ENCODE measurements at regions not wholly inside any gene's neighbourhood (a gene's known extent, or its start where the extent isn't known, plus 50 kb on each side); places are given as distances from the start of the nearest gene placed in this dataset.
A peak's percentile ranks its signal among the peaks of the same experiment; 100 is the strongest.

DNA sequence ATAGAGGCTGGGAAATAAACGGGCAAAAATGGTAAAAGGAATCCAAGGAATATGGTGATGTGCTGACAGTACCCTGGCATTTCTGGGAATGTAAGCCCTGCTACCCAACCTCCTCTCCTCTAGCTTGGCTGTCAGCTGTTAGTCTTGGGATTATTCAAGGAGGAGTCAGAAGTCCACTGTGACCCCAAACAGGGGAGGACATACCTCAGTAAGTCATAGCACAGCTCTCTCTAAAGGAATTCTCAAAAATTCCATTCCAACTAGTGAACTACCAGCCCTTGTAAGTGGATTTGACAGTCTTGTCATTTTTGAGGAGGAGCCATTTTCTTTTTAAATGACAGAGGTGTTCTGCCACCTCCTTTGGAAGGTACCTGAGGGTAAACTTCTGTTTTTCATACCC lies 207.5 kb downstream of the PDCD6IP start (continued):
- TF ChIP-seq CBX5 (IDR thresholded peaks at IDR 0.05; ENCODE audit: low read depth) (no peak), YY1 (IDR thresholded peaks at IDR 0.05; ENCODE audit: low read depth, low read length) (no peak), MTA3 (IDR thresholded peaks at IDR 0.05; ENCODE audit: borderline replicate concordance, low read length) (no peak), MXI1 (IDR thresholded peaks at IDR 0.05; ENCODE audit: low read depth, low read length) (no peak), ZBTB33 (IDR thresholded peaks at IDR 0.05) (no peak), ZNF384 (IDR thresholded peaks at IDR 0.05; ENCODE audit: borderline replicate concordance, low read depth, low read length) (no peak), KDM1A (IDR thresholded peaks at IDR 0.05; ENCODE audit: borderline replicate concordance) (no peak)
- TF ChIP-seq, protein P1, sequence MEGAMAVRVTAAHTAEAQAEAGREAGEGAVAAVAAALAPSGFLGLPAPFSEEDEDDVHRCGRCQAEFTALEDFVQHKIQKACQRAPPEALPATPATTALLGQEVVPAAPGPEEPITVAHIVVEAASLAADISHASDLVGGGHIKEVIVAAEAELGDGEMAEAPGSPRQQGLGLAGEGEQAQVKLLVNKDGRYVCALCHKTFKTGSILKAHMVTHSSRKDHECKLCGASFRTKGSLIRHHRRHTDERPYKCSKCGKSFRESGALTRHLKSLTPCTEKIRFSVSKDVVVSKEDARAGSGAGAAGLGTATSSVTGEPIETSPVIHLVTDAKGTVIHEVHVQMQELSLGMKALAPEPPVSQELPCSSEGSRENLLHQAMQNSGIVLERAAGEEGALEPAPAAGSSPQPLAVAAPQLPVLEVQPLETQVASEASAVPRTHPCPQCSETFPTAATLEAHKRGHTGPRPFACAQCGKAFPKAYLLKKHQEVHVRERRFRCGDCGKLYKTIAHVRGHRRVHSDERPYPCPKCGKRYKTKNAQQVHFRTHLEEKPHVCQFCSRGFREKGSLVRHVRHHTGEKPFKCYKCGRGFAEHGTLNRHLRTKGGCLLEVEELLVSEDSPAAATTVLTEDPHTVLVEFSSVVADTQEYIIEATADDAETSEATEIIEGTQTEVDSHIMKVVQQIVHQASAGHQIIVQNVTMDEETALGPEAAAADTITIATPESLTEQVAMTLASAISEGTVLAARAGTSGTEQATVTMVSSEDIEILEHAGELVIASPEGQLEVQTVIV (IDR thresholded peaks at IDR 0.05; ENCODE audit: borderline replicate concordance, partially characterized antibody): no peak

DNA sequence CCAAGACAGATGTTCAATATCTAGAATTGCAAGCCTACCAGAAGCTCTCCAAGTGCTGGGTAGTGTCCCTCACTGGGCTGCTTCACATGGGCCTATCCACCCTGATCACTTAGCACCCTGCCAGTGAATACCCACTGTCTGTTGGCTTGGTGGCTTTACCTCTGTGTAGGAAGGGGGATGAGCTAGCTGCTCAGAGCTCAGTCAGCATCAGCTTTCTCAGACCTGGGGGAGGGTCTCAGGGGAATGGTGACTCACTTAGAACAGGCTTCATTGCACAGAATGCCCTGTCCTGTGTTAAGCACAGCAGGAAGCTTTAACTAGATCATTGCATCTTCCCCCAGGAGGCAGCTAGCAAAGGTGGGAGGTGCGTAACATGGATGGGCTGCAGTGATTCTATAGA lies 209.8 kb downstream of the PDCD6IP start:
- Histone ChIP-seq H3K4me1 (ENCODE audit: control insufficient read depth, insufficient read depth, low read length) (no peaks in the 10 kb centered on the region), H3K79me2 (ENCODE audit: control insufficient read depth, insufficient read depth, low read length) (no peaks in the 10 kb centered on the region)
- no peak for FAIRE-seq
- no peak for TF ChIP-seq NFXL1 (IDR thresholded peaks at IDR 0.05; ENCODE audit: borderline replicate concordance)
- no peak for TF ChIP-seq ZNF384 (IDR thresholded peaks at IDR 0.05; ENCODE audit: borderline replicate concordance, low read depth, low read length)
- no peak for TF ChIP-seq ZNF274 (IDR thresholded peaks at IDR 0.05; ENCODE audit: insufficient read depth, insufficient read length)
- no peak for TF ChIP-seq STAT3 (IDR thresholded peaks at IDR 0.05; ENCODE audit: low read depth, low read length)
- TF ChIP-seq RB1 (IDR thresholded peaks at IDR 0.05; ENCODE audit: borderline replicate concordance): no peak
- TF ChIP-seq BRCA1 (IDR thresholded peaks at IDR 0.05; ENCODE audit: low read depth, low read length): no peak
- TF ChIP-seq HCFC1 (IDR thresholded peaks at IDR 0.05; ENCODE audit: low read length): no peak
- TF ChIP-seq USF2 (IDR thresholded peaks at IDR 0.05; ENCODE audit: borderline replicate concordance, low read depth, low read length): no peak
- TF ChIP-seq, protein P2, sequence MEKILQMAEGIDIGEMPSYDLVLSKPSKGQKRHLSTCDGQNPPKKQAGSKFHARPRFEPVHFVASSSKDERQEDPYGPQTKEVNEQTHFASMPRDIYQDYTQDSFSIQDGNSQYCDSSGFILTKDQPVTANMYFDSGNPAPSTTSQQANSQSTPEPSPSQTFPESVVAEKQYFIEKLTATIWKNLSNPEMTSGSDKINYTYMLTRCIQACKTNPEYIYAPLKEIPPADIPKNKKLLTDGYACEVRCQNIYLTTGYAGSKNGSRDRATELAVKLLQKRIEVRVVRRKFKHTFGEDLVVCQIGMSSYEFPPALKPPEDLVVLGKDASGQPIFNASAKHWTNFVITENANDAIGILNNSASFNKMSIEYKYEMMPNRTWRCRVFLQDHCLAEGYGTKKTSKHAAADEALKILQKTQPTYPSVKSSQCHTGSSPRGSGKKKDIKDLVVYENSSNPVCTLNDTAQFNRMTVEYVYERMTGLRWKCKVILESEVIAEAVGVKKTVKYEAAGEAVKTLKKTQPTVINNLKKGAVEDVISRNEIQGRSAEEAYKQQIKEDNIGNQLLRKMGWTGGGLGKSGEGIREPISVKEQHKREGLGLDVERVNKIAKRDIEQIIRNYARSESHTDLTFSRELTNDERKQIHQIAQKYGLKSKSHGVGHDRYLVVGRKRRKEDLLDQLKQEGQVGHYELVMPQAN (conservative IDR thresholded peaks at IDR 0.05): no peak
- TF ChIP-seq EZH2 (IDR thresholded peaks at IDR 0.05; ENCODE audit: borderline replicate concordance, control insufficient read depth, low read depth, low read length): no peak
- TF ChIP-seq ZNF207 (IDR thresholded peaks at IDR 0.05; ENCODE audit: borderline replicate concordance): no peak

More for the DNA sequence above, 209.8 kb downstream of the PDCD6IP start:
- Histone ChIP-seq H3K4me2 (ENCODE audit: control insufficient read depth, insufficient read depth) (no peak overlapping the region), H3K27me3 (replicated peaks in 1 of 2; ENCODE audit: control insufficient read depth in 2 of 2, insufficient read depth in 2 of 2, low read length in 1 of 2) (no peaks in the 10 kb centered on the region), H3K27ac (ENCODE audit: control insufficient read depth, insufficient read depth) (no peak overlapping the region), H3K9ac (ENCODE audit: control insufficient read depth, insufficient read depth, low read length) (no peak overlapping the region), H3K9me3 (replicated peaks; ENCODE audit: control insufficient read depth, insufficient read depth, low read length) (no peaks in the 10 kb centered on the region), H3K36me3 (ENCODE audit: control insufficient read depth in 2 of 2, insufficient read depth in 2 of 2, low read length in 1 of 2) (no peaks in the 10 kb centered on the region), H2AFZ (ENCODE audit: control insufficient read depth, low read depth, low read length) (no peak overlapping the region), H4K20me1 (ENCODE audit: control insufficient read depth, insufficient read depth) (no peaks in the 10 kb centered on the region), H3K4me3 (no peak overlapping the region)
- 100% methylated on average over 1 of the region's 1 CpG for WGBS (ENCODE audit: insufficient coverage, insufficient replicate concordance, low lambda C conversion rate, missing lambda C conversion rate)
- BruUV-seq (replicated peaks): no TSS peak
- no peak for DNase-seq (ENCODE audit: low read depth, low spot score)
- in situ Hi-C loops (cut with MboI): no loop called here
- ChIA-PET POLR2A (no interaction called here), RAD21 (ENCODE audit: unreplicated experiment) (no interaction called here), SMC1A (ENCODE audit: uncharacterized antibody, unreplicated experiment) (interaction anchor here (0.7 to 1.3 kb wide), 2 partner anchors 10 to 26 kb away, joined by 3 read pairs; no protein-coding TSS in a partner anchor), CTCF (no interaction called here)
- peak; percentile 25; the same call in 2 of the 3 replicates for ATAC-seq
- intact Hi-C loops (cut with micrococcal nuclease; ENCODE audit: unreplicated experiment): no loop called here
